H9 (cell line): ENCODE measurements at regions not wholly inside any gene's neighbourhood (a gene's known extent, or its start where the extent isn't known, plus 50 kb on each side); places are given as distances from the start of the nearest gene placed in this dataset.

ENCODE experiments used
- DNase-seq: peaks from one replicate; pipeline ENCODE4 v3.0.0-alpha.2; 2017
- H2AFZ ChIP-seq: one replicate; pipeline ENCODE4 v1.6.1; 2013; ENCODE audit warnings: mild to moderate bottlenecking, low read length, control low read depth, moderate library complexity
- H2AK5ac ChIP-seq: 2 replicates; pipeline ENCODE4 v1.6.1; 2013; ENCODE audit warnings: low read length, control low read depth, mixed read lengths; ENCODE audit not compliant: insufficient read length
- H2BK120ac ChIP-seq: one replicate; pipeline ENCODE4 v1.6.1; 2013; ENCODE audit warnings: low read depth, mild to moderate bottlenecking, low read length, control low read depth, inconsistent platforms; ENCODE audit not compliant: poor library complexity, severe bottlenecking
- H2BK12ac ChIP-seq: 2 replicates; pipeline ENCODE4 v1.6.1; 2013; ENCODE audit warnings: low read length, control low read depth, mixed read lengths, low read depth; ENCODE audit not compliant: insufficient read length
- H2BK15ac ChIP-seq: 2 replicates; pipeline ENCODE4 v1.6.1; 2013; ENCODE audit warnings: low read depth, low read length, control low read depth
- H2BK20ac ChIP-seq: one replicate; pipeline ENCODE4 v1.6.1; 2013; ENCODE audit warnings: low read depth, mild to moderate bottlenecking, low read length, control low read depth, inconsistent platforms; ENCODE audit not compliant: poor library complexity, severe bottlenecking
- H2BK5ac ChIP-seq: 2 replicates; pipeline ENCODE4 v1.6.1; 2013; ENCODE audit warnings: low read length, control low read depth, mixed read lengths; ENCODE audit not compliant: insufficient read length
- H3K14ac ChIP-seq: 2 replicates; pipeline ENCODE4 v1.6.1; 2013; ENCODE audit warnings: low read length, control low read depth; ENCODE audit not compliant: insufficient read depth
- H3K18ac ChIP-seq: 2 replicates; pipeline ENCODE4 v1.6.1; 2013; ENCODE audit warnings: low read depth, mild to moderate bottlenecking, mixed read lengths, low read length, control low read depth; ENCODE audit not compliant: insufficient read length
- H3K23ac ChIP-seq: 2 replicates; pipeline ENCODE4 v1.6.1; 2013; ENCODE audit warnings: low read length, control low read depth, mixed read lengths, low read depth; ENCODE audit not compliant: insufficient read length
- H3K23me2 ChIP-seq: 2 replicates; pipeline ENCODE4 v1.6.1; 2013; ENCODE audit warnings: low read depth, mild to moderate bottlenecking, mixed read lengths, low read length, control low read depth; ENCODE audit not compliant: insufficient read length, poor library complexity, severe bottlenecking
- H3K27ac ChIP-seq: 2 replicates; pipeline ENCODE4 v1.5.1; 2013; ENCODE audit warnings: low read length, control low read depth, mixed read lengths, low read depth; ENCODE audit not compliant: insufficient read length
- H3K27me3 ChIP-seq: 2 replicates; pipeline ENCODE4 v1.6.1; 2013; ENCODE audit warnings: low read length, control low read depth, inconsistent platforms; ENCODE audit not compliant: insufficient read depth
- H3K4ac ChIP-seq: 2 replicates; pipeline ENCODE4 v1.6.1; 2013; ENCODE audit warnings: low read depth, mild to moderate bottlenecking, control low read depth, inconsistent platforms, low read length, moderate library complexity
- H3K4me1 ChIP-seq: 2 replicates; pipeline ENCODE4 v1.6.1; 2013; ENCODE audit warnings: low read length, control low read depth, inconsistent platforms; ENCODE audit not compliant: insufficient read depth
- H3K4me2 ChIP-seq: 2 replicates; pipeline ENCODE4 v1.6.1; 2013; ENCODE audit warnings: low read length, control low read depth, mixed read lengths; ENCODE audit not compliant: insufficient read length, insufficient read depth
- H3K56ac ChIP-seq: 2 replicates; pipeline ENCODE4 v1.6.1; 2013; ENCODE audit warnings: low read depth, mild to moderate bottlenecking, mixed read lengths, low read length, control low read depth; ENCODE audit not compliant: insufficient read length
- H3K79me1 ChIP-seq: 2 replicates; pipeline ENCODE4 v1.6.1; 2013; ENCODE audit warnings: low read depth, mild to moderate bottlenecking, moderate library complexity, low read length, control low read depth, inconsistent platforms; ENCODE audit not compliant: insufficient read depth, poor library complexity, severe bottlenecking
- H3K79me2 ChIP-seq: 2 replicates; pipeline ENCODE4 v1.6.1; 2013; ENCODE audit warnings: low read length, control low read depth, inconsistent platforms; ENCODE audit not compliant: insufficient read depth
- H3K9ac ChIP-seq: 2 replicates; pipeline ENCODE4 v1.6.1; 2013; ENCODE audit warnings: low read length, control low read depth, mixed read lengths; ENCODE audit not compliant: insufficient read length; ENCODE audit errors: extremely low read depth
- H3K9me3 ChIP-seq: one replicate; pipeline ENCODE4 v1.6.1; 2013; ENCODE audit warnings: low read depth, low read length, inconsistent platforms; ENCODE audit not compliant: control insufficient read depth
- H3T11ph ChIP-seq: one replicate; pipeline ENCODE4 v1.6.1; 2013; ENCODE audit warnings: mild to moderate bottlenecking, low read length, control low read depth, inconsistent platforms
- H4K20me1 ChIP-seq: one replicate; pipeline ENCODE4 v1.6.1; 2013; ENCODE audit not compliant: control insufficient read depth, insufficient read length, insufficient read depth
- H4K5ac ChIP-seq: 2 replicates; pipeline ENCODE4 v1.6.1; 2013; ENCODE audit warnings: low read depth, mild to moderate bottlenecking, mixed read lengths, low read length, control low read depth; ENCODE audit not compliant: insufficient read length
- H4K8ac ChIP-seq: replicated peaks from 2 replicates; pipeline ENCODE4 v1.6.1; 2013; ENCODE audit warnings: low read length, control low read depth, mixed read lengths, low read depth; ENCODE audit not compliant: insufficient read length
- H4K91ac ChIP-seq: 2 replicates; pipeline ENCODE4 v1.6.1; 2013; ENCODE audit warnings: low read depth, mild to moderate bottlenecking, moderate library complexity, mixed read lengths, low read length, control low read depth; ENCODE audit not compliant: insufficient read length
- H3K27ac Mint-ChIP-seq, 3 experiments: 2 replicates in 2 of 3; 3 replicates in 1 of 3; pipeline ENCODE4 v1.8.0; 2020 to 2021; ENCODE audit warnings: mixed read lengths in 3 of 3, mild to moderate bottlenecking in 1 of 3, moderate library complexity in 1 of 3
- H3K27me3 Mint-ChIP-seq: 2 replicates; pipeline ENCODE4 v1.8.0; 2021; ENCODE audit warnings: low read depth, mild to moderate bottlenecking, moderate library complexity, mixed read lengths
- H3K36me3 Mint-ChIP-seq, 3 experiments: 2 replicates in 2 of 3; 3 replicates in 1 of 3; pipeline ENCODE4 v1.8.0; 2020 to 2021; ENCODE audit warnings: low read depth in 3 of 3, mixed read lengths in 3 of 3; ENCODE audit not compliant: insufficient read depth in 1 of 3
- H3K4me1 Mint-ChIP-seq, 2 experiments: 2 replicates each; pipeline ENCODE4 v1.8.0; 2020; ENCODE audit warnings: mixed read lengths in 2 of 2
- H3K4me3 Mint-ChIP-seq, 2 experiments: 2 replicates in 1 of 2; 3 replicates in 1 of 2; pipeline ENCODE4 v1.8.0; 2020 to 2021; ENCODE audit warnings: mild to moderate bottlenecking in 2 of 2, mixed read lengths in 2 of 2, moderate library complexity in 1 of 2
- H3K9me3 Mint-ChIP-seq, 2 experiments: 2 replicates in 1 of 2; 3 replicates in 1 of 2; pipeline ENCODE4 v1.8.0; 2020; ENCODE audit warnings: mild to moderate bottlenecking in 2 of 2, mixed read lengths in 2 of 2, moderate library complexity in 1 of 2
- CTCF ChIP-seq: fragments of 200-600 bp; sonication (generic); conservative IDR thresholded peaks from 3 replicates; pipeline ENCODE4 v1.8.0; 2021; ENCODE audit warnings: antibody characterized with exemption, mild to moderate bottlenecking
- WGBS: extraction: QIAGEN DNeasy Blood & Tissue Kit; methylation state at CpG from one replicate; pipeline ENCODE4 v1.1.7; 2013; ENCODE audit warnings: missing lambda C conversion rate, low lambda C conversion rate, mixed read lengths; ENCODE audit not compliant: insufficient read length; ENCODE audit errors: extremely low coverage; 5-methylcytosine and 5-hydroxymethylcytosine counted together

GRCh38 chr10:10642189-10642588 lies 375.5 kb upstream of the CELF2 start:
- Histone ChIP-seq H3K23ac (no peak overlapping the region), H3K14ac (no peak overlapping the region), H3K27me3 (no peaks in the 10 kb centered on the region), H4K5ac (no peak overlapping the region), H3K27ac (no peak overlapping the region), H3T11ph (no peak overlapping the region), H3K4me2 (no peak overlapping the region), H2BK20ac (no peak overlapping the region), H2AFZ (no peak overlapping the region), H2BK120ac (no peak overlapping the region), H3K18ac (no peak overlapping the region), H3K79me1 (no peaks in the 10 kb centered on the region), H3K56ac (no peak overlapping the region), H4K91ac (no peak overlapping the region), H2BK15ac (no peak overlapping the region), H3K4me1 (peaks cover 7% of the 10 kb centered on the region; the same call in 1 of the 2 replicates), H2AK5ac (no peak overlapping the region), H4K8ac (no peak overlapping the region), H3K23me2 (no peaks in the 10 kb centered on the region), H2BK12ac (no peak overlapping the region), H2BK5ac (no peak overlapping the region), H3K9ac (no peak overlapping the region), H3K4ac (no peak overlapping the region), H4K20me1 (no peaks in the 10 kb centered on the region), H3K9me3 (no peaks in the 10 kb centered on the region), H3K79me2 (no peaks in the 10 kb centered on the region)
- Mint-ChIP-seq H3K9me3 (no peaks in the 10 kb centered on the region), H3K27me3 (no peaks in the 10 kb centered on the region; the same call in none of the 2 replicates), H3K4me1 (peaks cover 43 to 45% of the 10 kb centered on the region in 2 experiments), H3K4me3 (no peak overlapping the region), H3K27ac (peak overlapping the region in 2 of 3 experiments; percentile 39 to 69; a peak in 4 of 7 replicates), H3K36me3 (0 out of 7 replicates have a peak, but pooled peaks cover 0 to 3% (median 0%) of the 10 kb centered on the region in 3 experiments)
- no CpG with 5 or more reads among the region's 1 CpG for WGBS
- TF ChIP-seq CTCF: no peak
- DNase-seq: no peak
